Hepatocyte (in vitro differentiated cells): ENCODE measurements at regions not wholly inside any gene's neighbourhood (a gene's known extent, or its start where the extent isn't known, plus 50 kb on each side); places are given as distances from the start of the nearest gene placed in this dataset.

Experiments used
- DNase-seq: peaks from one replicate; pipeline ENCODE4 v3.0.0-alpha.2; 2016; ENCODE audit warnings: low spot score
- H2AFZ ChIP-seq: fragments of 200-600 bp; sonication (generic); 2 replicates; pipeline ENCODE4 v1.6.0; 2016; ENCODE audit warnings: antibody characterized with exemption, mild to moderate bottlenecking
- H3K27ac ChIP-seq: fragments of 200-600 bp; sonication (generic); 2 replicates; pipeline ENCODE4 v1.5.1; 2016; ENCODE audit warnings: mild to moderate bottlenecking
- H3K27me3 ChIP-seq: fragments of 200-600 bp; sonication (generic); 2 replicates; pipeline ENCODE4 v1.6.1; 2016
- H3K36me3 ChIP-seq: fragments of 200-600 bp; sonication (generic); replicated peaks from 2 replicates; pipeline ENCODE4 v1.5.1; 2016; ENCODE audit warnings: low read depth; ENCODE audit not compliant: insufficient read depth
- H3K4me1 ChIP-seq: fragments of 200-600 bp; sonication (generic); 2 replicates; pipeline ENCODE4 v1.5.1; 2016; ENCODE audit warnings: mild to moderate bottlenecking, moderate library complexity; ENCODE audit not compliant: insufficient read depth
- H3K4me2 ChIP-seq: fragments of 200-600 bp; sonication (generic); 2 replicates; pipeline ENCODE4 v1.6.0; 2016
- H3K4me3 ChIP-seq: fragments of 200-600 bp; sonication (generic); 2 replicates; pipeline ENCODE4 v1.5.1; 2016; ENCODE audit warnings: mild to moderate bottlenecking
- H3K79me2 ChIP-seq: fragments of 200-600 bp; sonication (generic); 2 replicates; pipeline ENCODE4 v1.6.0; 2017; ENCODE audit warnings: mild to moderate bottlenecking
- H3K9me2 ChIP-seq: fragments of 200-600 bp; sonication (generic); replicated peaks from 2 replicates; pipeline ENCODE4 v1.6.0; 2017; ENCODE audit warnings: mild to moderate bottlenecking; ENCODE audit not compliant: insufficient read depth
- H3K9me3 ChIP-seq: fragments of 200-600 bp; sonication (generic); 2 replicates; pipeline ENCODE4 v1.5.1; 2016; ENCODE audit warnings: low read depth, mild to moderate bottlenecking
- H4K20me1 ChIP-seq: fragments of 200-600 bp; sonication (generic); 2 replicates; pipeline ENCODE4 v1.6.0; 2016; ENCODE audit warnings: mild to moderate bottlenecking; ENCODE audit not compliant: insufficient read depth, poor library complexity, severe bottlenecking
- EZH2 ChIP-seq: fragments of 200-600 bp; sonication (generic); IDR thresholded peaks from 2 replicates; pipeline ENCODE4 v1.6.1; 2016; ENCODE audit warnings: antibody characterized with exemption, mild to moderate bottlenecking, borderline replicate concordance
- EZH2phosphoT487 ChIP-seq: fragments of 200-600 bp; sonication (generic); IDR thresholded peaks from one replicate; pipeline ENCODE4 v1.6.1; 2018; ENCODE audit warnings: antibody characterized with exemption, mild to moderate bottlenecking, low read depth, moderate library complexity; ENCODE audit not compliant: unreplicated experiment, severe bottlenecking
- WGBS: methylation state at CpG from one replicate; pipeline ENCODE4 v1.1.6; 2016; ENCODE audit warnings: low lambda C conversion rate; ENCODE audit errors: missing lambda C conversion rate; 5-methylcytosine and 5-hydroxymethylcytosine counted together
- TF ChIP-seq, protein P1 (sequence below): fragments of 200-600 bp; sonication (generic); IDR thresholded peaks from 2 replicates; pipeline ENCODE4 v1.5.1; 2016; ENCODE audit warnings: antibody characterized with exemption, mild to moderate bottlenecking; ENCODE audit not compliant: poor library complexity

DNA sequence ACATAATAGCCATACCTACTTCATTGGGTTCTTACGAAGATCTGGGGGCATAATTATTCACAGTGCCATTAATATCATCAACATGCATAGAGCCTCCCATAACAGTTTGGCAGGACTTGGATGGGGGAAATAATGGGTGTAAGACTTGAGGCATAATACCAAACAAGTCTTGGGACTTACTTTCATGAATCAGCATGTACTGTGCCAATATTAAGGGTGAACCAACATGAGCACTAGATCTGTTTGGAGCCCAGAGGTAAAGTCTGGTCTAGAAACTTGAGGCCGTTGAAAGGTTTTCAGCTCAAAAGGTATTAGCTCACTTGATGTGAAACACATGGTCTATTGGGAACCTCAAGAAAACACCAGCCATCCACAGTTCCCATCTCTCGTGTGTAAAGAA, 56.7 kb upstream of the ZC3H11B start:
- H3K4me1 ChIP-seq: no peaks in the 10 kb centered on the region
- H2AFZ ChIP-seq: no peak overlapping the region
- no peaks in the 10 kb centered on the region for H3K9me2 ChIP-seq
- no peaks in the 10 kb centered on the region for H3K36me3 ChIP-seq
- no peak overlapping the region for H3K4me2 ChIP-seq
- H3K27me3 ChIP-seq: no peaks in the 10 kb centered on the region
- H4K20me1 ChIP-seq: no peaks in the 10 kb centered on the region
- WGBS: 72% methylated on average over 3 of the region's 3 CpGs
- no peak overlapping the region for H3K4me3 ChIP-seq
- no peak for DNase-seq
- no peaks in the 10 kb centered on the region for H3K9me3 ChIP-seq
- no peak overlapping the region for H3K27ac ChIP-seq
- no peaks in the 10 kb centered on the region for H3K79me2 ChIP-seq
- TF ChIP-seq, protein P1, sequence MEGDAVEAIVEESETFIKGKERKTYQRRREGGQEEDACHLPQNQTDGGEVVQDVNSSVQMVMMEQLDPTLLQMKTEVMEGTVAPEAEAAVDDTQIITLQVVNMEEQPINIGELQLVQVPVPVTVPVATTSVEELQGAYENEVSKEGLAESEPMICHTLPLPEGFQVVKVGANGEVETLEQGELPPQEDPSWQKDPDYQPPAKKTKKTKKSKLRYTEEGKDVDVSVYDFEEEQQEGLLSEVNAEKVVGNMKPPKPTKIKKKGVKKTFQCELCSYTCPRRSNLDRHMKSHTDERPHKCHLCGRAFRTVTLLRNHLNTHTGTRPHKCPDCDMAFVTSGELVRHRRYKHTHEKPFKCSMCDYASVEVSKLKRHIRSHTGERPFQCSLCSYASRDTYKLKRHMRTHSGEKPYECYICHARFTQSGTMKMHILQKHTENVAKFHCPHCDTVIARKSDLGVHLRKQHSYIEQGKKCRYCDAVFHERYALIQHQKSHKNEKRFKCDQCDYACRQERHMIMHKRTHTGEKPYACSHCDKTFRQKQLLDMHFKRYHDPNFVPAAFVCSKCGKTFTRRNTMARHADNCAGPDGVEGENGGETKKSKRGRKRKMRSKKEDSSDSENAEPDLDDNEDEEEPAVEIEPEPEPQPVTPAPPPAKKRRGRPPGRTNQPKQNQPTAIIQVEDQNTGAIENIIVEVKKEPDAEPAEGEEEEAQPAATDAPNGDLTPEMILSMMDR: no peak
- no peak for TF ChIP-seq EZH2phosphoT487
- no peak for TF ChIP-seq EZH2

DNA sequence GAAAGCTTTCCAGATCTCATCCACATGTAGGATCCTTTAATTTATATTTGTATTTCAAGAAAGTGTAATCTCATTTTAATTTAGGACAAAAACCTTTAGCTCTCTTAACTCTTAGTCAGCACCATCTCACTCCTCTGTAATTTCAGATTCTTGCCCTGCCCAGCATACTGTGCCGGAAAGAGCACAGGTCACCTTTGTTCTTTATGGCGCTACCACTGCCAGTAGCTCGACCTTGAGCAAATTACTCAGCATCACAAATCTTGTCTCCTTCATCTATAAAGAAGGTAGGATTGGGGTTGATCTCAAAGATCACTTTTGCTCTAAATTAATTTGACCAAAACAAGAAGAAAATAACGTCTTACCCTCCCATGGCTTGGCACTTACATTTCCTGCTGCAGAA, 56.1 kb upstream of the ZC3H11B start:
- 54% methylated on average over 4 of the region's 4 CpGs for WGBS
- TF ChIP-seq EZH2 (no peak), EZH2phosphoT487 (no peak)
- TF ChIP-seq, protein P1: no peak

GRCh38 chr1:219668446-219668845, 55.5 kb upstream of the ZC3H11B start:
- Histone ChIP-seq H4K20me1 (no peaks in the 10 kb centered on the region), H3K9me3 (no peaks in the 10 kb centered on the region), H3K4me1 (no peaks in the 10 kb centered on the region), H3K36me3 (no peaks in the 10 kb centered on the region), H3K4me3 (no peak overlapping the region), H3K79me2 (no peaks in the 10 kb centered on the region), H2AFZ (no peak overlapping the region), H3K27me3 (no peaks in the 10 kb centered on the region), H3K27ac (no peak overlapping the region), H3K4me2 (no peak overlapping the region), H3K9me2 (no peaks in the 10 kb centered on the region)
- TF ChIP-seq, protein P1: no peak
- TF ChIP-seq EZH2phosphoT487 (no peak), EZH2 (no peak)
- DNase-seq: no peak
- 96% methylated on average over 2 of the region's 2 CpGs for WGBS

More for the DNA sequence above, 56.1 kb upstream of the ZC3H11B start:
- H3K4me3 ChIP-seq: no peak overlapping the region
- no peak overlapping the region for H3K27ac ChIP-seq
- no peaks in the 10 kb centered on the region for H3K27me3 ChIP-seq
- H2AFZ ChIP-seq: no peak overlapping the region
- no peaks in the 10 kb centered on the region for H3K79me2 ChIP-seq
- no peak for DNase-seq
- H4K20me1 ChIP-seq: no peaks in the 10 kb centered on the region
- H3K4me2 ChIP-seq: no peak overlapping the region
- no peaks in the 10 kb centered on the region for H3K4me1 ChIP-seq
- H3K36me3 ChIP-seq: no peaks in the 10 kb centered on the region
- no peaks in the 10 kb centered on the region for H3K9me2 ChIP-seq
- H3K9me3 ChIP-seq: no peaks in the 10 kb centered on the region

DNA sequence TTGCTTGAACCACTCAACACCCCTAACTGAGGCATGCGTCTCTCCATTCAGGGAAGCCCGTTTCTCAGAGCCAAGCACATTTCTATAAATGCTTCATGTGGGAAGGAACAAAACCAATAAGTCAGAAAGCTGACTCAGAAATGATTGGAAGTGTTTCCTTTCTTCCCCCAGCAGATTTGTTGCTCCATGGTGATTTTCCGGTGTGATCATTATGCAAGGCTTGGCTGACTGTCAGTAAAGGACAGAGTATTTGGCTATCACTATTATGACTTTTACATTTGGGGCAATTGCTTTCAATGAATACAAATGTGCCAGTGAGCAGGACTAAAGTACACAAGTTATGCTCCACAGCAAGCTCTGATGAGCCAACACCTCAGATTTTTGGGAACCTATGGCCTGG, 53.3 kb upstream of the ZC3H11B start:
- H3K79me2 ChIP-seq: no peaks in the 10 kb centered on the region
- 88% methylated on average over 3 of the region's 3 CpGs for WGBS
- no peak for DNase-seq
- no peaks in the 10 kb centered on the region for H3K4me1 ChIP-seq
- H3K4me2 ChIP-seq: no peak overlapping the region
- no peaks in the 10 kb centered on the region for H4K20me1 ChIP-seq
- no peak overlapping the region for H3K4me3 ChIP-seq
- H2AFZ ChIP-seq: no peak overlapping the region
- no peaks in the 10 kb centered on the region for H3K9me2 ChIP-seq
- no peaks in the 10 kb centered on the region for H3K36me3 ChIP-seq
- no peak for TF ChIP-seq EZH2phosphoT487
- TF ChIP-seq, protein P1: no peak
- TF ChIP-seq EZH2: no peak
- no peaks in the 10 kb centered on the region for H3K27me3 ChIP-seq
- H3K9me3 ChIP-seq: no peaks in the 10 kb centered on the region
- H3K27ac ChIP-seq: no peak overlapping the region
